HG03575 (cell line): ENCODE measurements at regions not wholly inside any gene's neighbourhood (a gene's known extent, or its start where the extent isn't known, plus 50 kb on each side); places are given as distances from the start of the nearest gene placed in this dataset.

ENCODE experiments used
- ATAC-seq: cut with Tn5 transposase; IDR thresholded peaks from one replicate; pipeline ENCODE4 v1.9.1; 2021; ENCODE audit not compliant: unreplicated experiment, insufficient number of reproducible peaks, low FRiP score; ENCODE audit errors: extremely low read depth

GRCh38 chr14:31961896-31962295 lies 115.2 kb upstream of the ARHGAP5 start:
- ATAC-seq = no peak

DNA sequence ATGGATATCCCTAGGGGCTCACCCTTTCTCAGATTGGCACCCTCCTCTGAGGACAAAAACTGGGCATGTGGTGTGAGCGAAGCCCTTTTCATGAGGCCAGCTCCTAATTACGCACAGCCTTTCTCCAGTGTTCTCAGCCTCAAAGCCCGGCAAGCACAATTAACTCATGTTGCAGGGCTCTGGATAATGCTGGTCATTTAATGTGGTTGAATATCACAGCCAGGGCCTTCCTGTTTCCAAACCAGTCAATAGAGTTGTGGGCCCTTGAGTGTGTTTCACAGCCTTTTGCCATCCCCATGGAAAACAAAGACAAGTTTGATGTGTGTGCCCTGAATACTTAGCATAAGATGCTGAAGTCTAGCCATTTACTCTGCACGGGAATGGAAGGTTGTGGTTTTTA lies 114.2 kb upstream of the ARHGAP5 start:
- ATAC-seq = no peak

- ATAC-seq = no peak
Observed at GRCh38 chr14:31963587-31963986, 113.5 kb upstream of the ARHGAP5 start.

- no peak for ATAC-seq
Observed at GRCh38 chr14:31964490-31964889, 112.6 kb upstream of the ARHGAP5 start.

GRCh38 chr14:31965071-31965734 lies 111.9 kb upstream of the ARHGAP5 start:
- ATAC-seq = no peak

DNA sequence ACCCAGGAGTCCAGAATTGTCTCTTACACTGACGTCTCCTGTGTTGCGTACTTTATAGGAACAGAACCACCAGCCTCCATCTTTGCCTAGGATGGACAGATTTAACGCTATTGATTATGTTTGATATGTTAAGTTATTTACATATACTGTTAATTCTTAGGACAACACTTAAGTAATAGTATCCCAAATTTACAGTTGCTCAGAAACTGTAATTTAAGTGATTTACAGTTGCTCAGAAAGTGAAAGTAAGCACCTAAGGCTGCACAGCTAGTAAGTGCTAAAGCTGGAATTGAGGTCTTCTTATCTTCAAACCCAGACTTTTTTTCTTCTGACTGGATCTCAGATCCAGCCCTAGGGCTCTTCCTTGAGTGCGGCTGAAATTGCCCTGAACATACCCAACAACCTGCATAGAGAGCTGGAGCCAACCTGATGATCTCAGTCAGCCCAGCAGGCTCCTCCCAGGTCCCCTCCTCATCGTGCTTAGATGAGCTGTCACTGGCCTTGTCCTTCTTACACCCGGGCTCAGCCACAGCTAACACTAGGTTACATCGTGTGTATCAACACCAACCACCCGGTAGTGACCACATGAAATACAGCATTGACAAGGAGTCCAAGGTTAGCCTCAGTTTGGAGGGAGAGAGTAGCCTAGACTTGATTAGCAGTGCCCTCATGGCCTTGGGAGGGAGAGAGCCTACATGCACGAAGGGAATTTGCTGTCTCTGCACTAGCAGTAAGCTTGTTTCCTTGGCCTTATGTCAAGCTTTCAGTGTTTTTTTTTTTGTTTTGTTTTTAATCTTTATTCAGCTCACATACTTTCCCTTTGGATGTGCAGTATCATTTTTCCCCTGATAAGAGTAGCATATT lies 111.1 kb upstream of the ARHGAP5 start:
- ATAC-seq = no peak

GRCh38 chr14:31966896-31967668 lies 110.0 kb upstream of the ARHGAP5 start:
- no peak for ATAC-seq

DNA sequence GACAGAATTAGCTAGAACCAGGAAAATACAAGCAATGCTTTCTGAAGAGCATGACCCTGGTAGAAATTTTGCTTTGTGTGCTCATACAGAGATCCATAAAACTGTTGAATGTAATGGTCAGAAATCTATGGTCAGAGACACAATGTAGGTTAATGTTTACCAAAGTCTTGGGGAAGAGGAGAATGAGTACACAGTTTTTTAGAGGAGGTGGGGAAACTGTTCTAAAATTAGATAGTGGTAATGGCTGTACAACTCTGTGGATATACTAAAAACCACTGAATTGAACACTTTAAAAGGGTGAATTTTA lies 109.5 kb upstream of the ARHGAP5 start:
- ATAC-seq = no peak

- no peak for ATAC-seq
Observed at GRCh38 chr14:31968107-31968810, 108.8 kb upstream of the ARHGAP5 start.

GRCh38 chr14:31968956-31969698 lies 108.0 kb upstream of the ARHGAP5 start:
- no peak for ATAC-seq

DNA sequence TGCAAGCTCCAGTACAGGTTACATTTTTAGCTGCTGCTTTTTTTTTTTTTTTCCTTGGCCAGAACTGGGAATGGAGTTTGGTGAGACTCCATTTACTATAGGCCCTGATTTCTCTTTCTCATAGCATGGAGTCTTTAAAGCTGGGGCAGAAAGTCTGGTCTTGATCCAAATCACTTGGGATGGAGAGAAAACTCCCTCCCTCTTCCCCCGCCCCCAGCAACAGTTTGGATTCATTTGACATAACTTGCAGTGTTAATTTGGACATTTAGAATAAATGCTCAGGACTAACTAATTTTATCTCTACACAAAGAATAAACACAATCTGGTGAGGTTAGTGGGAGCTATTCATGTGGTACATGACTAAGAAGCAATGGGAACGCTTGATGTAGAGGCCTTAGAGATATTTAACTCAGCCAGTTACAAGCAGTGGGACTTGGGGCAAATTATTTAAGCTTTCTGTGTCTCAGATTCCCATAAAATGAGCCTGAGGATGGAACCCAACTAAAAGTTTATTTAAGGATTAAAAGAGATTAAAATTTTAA lies 107.3 kb upstream of the ARHGAP5 start:
- ATAC-seq = no peak

DNA sequence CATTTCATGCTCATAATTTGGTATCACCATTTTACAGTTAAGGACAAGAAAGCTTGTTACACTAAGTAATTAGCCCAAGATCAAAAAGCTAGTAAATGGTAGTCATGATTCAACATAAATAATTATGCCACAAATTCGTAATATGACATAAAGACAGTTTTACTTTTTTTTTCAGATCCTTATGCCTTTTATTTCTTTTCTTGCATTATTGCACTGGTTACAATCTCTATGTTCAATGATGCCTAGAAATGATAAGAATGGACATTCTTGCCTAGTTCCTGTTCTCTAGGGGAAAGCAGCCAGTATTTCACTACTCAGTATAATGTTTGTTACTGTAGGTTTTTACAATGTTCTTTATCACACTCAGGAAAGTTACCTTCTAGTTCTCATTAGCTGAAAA lies 106.4 kb upstream of the ARHGAP5 start:
- no peak for ATAC-seq

- ATAC-seq = no peak
Observed at GRCh38 chr14:31971612-31972011, 105.5 kb upstream of the ARHGAP5 start.

DNA sequence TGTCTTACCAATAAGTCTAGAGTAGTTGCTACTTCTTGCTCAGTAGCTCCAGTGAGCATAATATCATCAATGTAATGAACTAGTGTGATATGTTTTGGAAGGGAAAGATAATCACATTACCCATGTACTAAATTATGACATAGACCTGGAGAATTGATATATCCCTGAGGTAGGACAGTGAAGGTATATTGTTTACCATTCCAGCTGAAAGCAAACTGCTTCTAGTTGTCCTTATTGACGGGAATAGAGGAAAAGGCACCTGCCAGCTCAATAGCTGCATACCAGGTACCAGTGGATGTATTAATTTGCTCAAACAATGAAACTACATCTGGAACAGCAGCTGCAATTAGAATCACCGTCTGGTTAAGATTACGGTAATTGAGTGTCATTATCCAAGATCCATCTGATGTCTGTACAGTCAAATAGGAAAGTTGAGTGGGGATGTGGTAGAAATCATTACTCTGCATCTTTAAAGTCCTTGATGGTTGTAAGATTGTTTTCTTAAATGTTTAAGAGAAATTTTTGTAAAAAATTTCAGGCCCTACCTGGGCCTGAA lies 100.0 kb upstream of the ARHGAP5 start:
- ATAC-seq = no peak

- ATAC-seq = no peak
Observed at GRCh38 chr14:31978423-31978822, 98.7 kb upstream of the ARHGAP5 start.

GRCh38 chr14:31982642-31983041 lies 94.5 kb upstream of the ARHGAP5 start:
- ATAC-seq = no peak

DNA sequence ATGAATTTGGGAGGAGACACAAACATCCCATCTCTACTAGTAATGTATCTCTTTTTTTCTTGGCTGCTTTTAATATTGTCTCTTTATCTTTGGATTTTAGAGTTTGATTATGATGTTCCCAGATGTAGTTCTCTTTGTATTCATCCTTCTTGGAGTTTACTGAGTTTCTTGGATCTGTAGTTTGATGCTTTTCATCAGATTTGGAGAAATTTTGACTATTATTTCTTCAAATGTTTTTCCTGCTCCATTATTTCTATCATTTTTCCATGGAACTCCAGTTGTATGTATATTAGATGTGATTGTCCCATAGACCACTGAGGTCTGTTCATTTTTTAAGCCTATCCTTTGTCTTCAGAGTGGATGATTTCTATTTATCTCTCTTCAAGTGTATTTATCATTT lies 90.7 kb upstream of the ARHGAP5 start:
- ATAC-seq = no peak

DNA sequence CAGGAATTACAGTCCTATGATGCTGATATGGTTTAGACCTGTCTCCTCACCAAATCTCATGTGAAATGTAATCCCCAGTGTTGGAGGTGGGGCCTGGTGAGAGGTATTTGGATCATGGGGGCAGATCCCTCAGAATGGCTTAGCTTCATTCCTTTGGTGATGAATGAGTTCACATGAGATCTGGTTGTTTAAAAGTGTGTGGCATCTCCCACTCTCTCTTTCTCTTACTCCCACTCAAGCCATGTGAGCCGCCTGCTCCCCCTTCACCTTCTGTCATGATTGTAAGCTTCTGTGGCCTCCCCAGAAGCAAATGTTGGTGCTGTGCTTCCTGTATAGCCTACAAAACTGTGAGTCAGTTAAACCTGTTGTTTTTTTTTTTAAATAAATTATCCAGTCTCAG lies 89.4 kb upstream of the ARHGAP5 start:
- ATAC-seq = no peak
